CD8-positive, alpha-beta memory T cell (primary cell): ENCODE measurements at regions not wholly inside any gene's neighbourhood (a gene's known extent, or its start where the extent isn't known, plus 50 kb on each side); places are given as distances from the start of the nearest gene placed in this dataset.

Experiments used
- CTCF ChIA-PET: fragments of 350-600 bp; sonication (Branson Sonifier 250); formaldehyde crosslinking; loops from one replicate; lab custom pipeline; 2021; ENCODE audit warnings: antibody characterized with exemption; lab: Charles Lee
- POLR2A ChIA-PET: fragments of 350-600 bp; sonication (Branson Sonifier 250); formaldehyde crosslinking; loops from one replicate; lab custom pipeline; 2021; ENCODE audit warnings: antibody characterized with exemption; lab: Charles Lee
- DNase-seq, 5 donors: peaks; one replicate each; pipeline versions ENCODE4 v3.0.0 to v3.0.0-alpha.2; 2020 to 2022; ENCODE audit warnings: mixed read lengths in 1 of 5
- H3K27ac ChIP-seq: one replicate; pipeline ENCODE4 v1.7.0; 2013; ENCODE audit warnings: low read depth, mild to moderate bottlenecking, low read length, moderate library complexity
- H3K27me3 ChIP-seq: 2 replicates; pipeline ENCODE4 v1.7.0; 2013; ENCODE audit warnings: low read length, mild to moderate bottlenecking; ENCODE audit not compliant: insufficient read depth, poor library complexity, severe bottlenecking
- H3K36me3 ChIP-seq: 2 replicates; pipeline ENCODE4 v1.7.0; 2013; ENCODE audit warnings: mild to moderate bottlenecking, low read length, moderate library complexity; ENCODE audit not compliant: insufficient read depth
- H3K4me1 ChIP-seq: 2 replicates; pipeline ENCODE4 v1.7.0; 2013; ENCODE audit warnings: mild to moderate bottlenecking, low read length, moderate library complexity; ENCODE audit not compliant: insufficient read depth
- H3K4me3 ChIP-seq: 2 replicates; pipeline ENCODE4 v1.7.0; 2013; ENCODE audit warnings: mild to moderate bottlenecking, low read length
- H3K9me3 ChIP-seq: 2 replicates; pipeline ENCODE4 v1.7.0; 2013; ENCODE audit warnings: mild to moderate bottlenecking, low read length
- H3K27ac Mint-ChIP-seq, 8 donors: one replicate each; pipeline ENCODE4 v1.8.0; 2020 to 2021; ENCODE audit warnings: mixed read lengths in 8 of 8, mild to moderate bottlenecking in 6 of 8, inconsistent platforms in 3 of 8, moderate library complexity in 3 of 8
- H3K27me3 Mint-ChIP-seq, 2 donors: one replicate each; pipeline ENCODE4 v1.8.0; 2020 to 2021; ENCODE audit warnings: mixed read lengths in 2 of 2, mild to moderate bottlenecking in 1 of 2, moderate library complexity in 1 of 2
- H3K36me3 Mint-ChIP-seq, 3 donors: one replicate each; pipeline ENCODE4 v1.8.0; 2020 to 2021; ENCODE audit warnings: mixed read lengths in 3 of 3, inconsistent platforms in 1 of 3, mild to moderate bottlenecking in 1 of 3
- H3K4me1 Mint-ChIP-seq, 3 donors: one replicate each; pipeline ENCODE4 v1.8.0; 2020 to 2021; ENCODE audit warnings: mixed read lengths in 3 of 3, inconsistent platforms in 1 of 3, mild to moderate bottlenecking in 1 of 3
- H3K4me3 Mint-ChIP-seq, 7 donors: one replicate each; pipeline ENCODE4 v1.8.0; 2020 to 2021; ENCODE audit warnings: mixed read lengths in 7 of 7, mild to moderate bottlenecking in 6 of 7, moderate library complexity in 4 of 7, inconsistent platforms in 2 of 7
- H3K9me3 Mint-ChIP-seq, 5 donors: one replicate each; pipeline ENCODE4 v1.8.0; 2020 to 2022; ENCODE audit warnings: mixed read lengths in 5 of 5, mild to moderate bottlenecking in 3 of 5, moderate library complexity in 2 of 5, inconsistent platforms in 1 of 5

GRCh38 chr5:125530833-125531615 is 784.6 kb upstream of the ZNF608 start:
- Histone ChIP-seq H3K27me3 (no peaks in the 10 kb centered on the region), H3K4me3 (no peak overlapping the region), H3K27ac (no peak overlapping the region), H3K36me3 (no peaks in the 10 kb centered on the region), H3K9me3 (no peaks in the 10 kb centered on the region), H3K4me1 (no peaks in the 10 kb centered on the region)
- no peaks in the 10 kb centered on the region for H3K4me1 Mint-ChIP-seq
- H3K9me3 Mint-ChIP-seq = peaks cover 3 to 16% (median 4%) of the 10 kb centered on the region in 5 donors
- no peak overlapping the region for H3K4me3 Mint-ChIP-seq
- peaks cover 0 to 5% (median 0%) of the 10 kb centered on the region in 3 donors for H3K36me3 Mint-ChIP-seq
- CTCF ChIA-PET = no interaction called here
- no peak for DNase-seq
- POLR2A ChIA-PET = no interaction called here
- H3K27me3 Mint-ChIP-seq = no peaks in the 10 kb centered on the region
- no peak overlapping the region for H3K27ac Mint-ChIP-seq

GRCh38 chr5:125536095-125536494 is 789.7 kb upstream of the ZNF608 start:
- ChIA-PET POLR2A (no interaction called here), CTCF (no interaction called here)
- H3K4me3 Mint-ChIP-seq = peak overlapping the region in 6 of 7 donors; percentile 9 to 56 (median 50)
- H3K36me3 Mint-ChIP-seq = peaks cover 0 to 12% (median 0%) of the 10 kb centered on the region in 3 donors
- no peaks in the 10 kb centered on the region for H3K27me3 ChIP-seq
- no peaks in the 10 kb centered on the region for H3K9me3 ChIP-seq
- H3K4me1 Mint-ChIP-seq = peaks cover 0 to 2% (median 0%) of the 10 kb centered on the region in 3 donors
- DNase-seq = peak in 1 of 5 donors; percentile 3
- H3K4me3 ChIP-seq = no peak overlapping the region
- H3K9me3 Mint-ChIP-seq = peaks cover 12 to 46% (median 23%) of the 10 kb centered on the region in 5 donors
- H3K27ac Mint-ChIP-seq = peak overlapping the region in 6 of 8 donors; percentile 15 to 89 (median 66)
- no peaks in the 10 kb centered on the region for H3K4me1 ChIP-seq
- H3K36me3 ChIP-seq = no peaks in the 10 kb centered on the region
- no peaks in the 10 kb centered on the region for H3K27me3 Mint-ChIP-seq
- no peak overlapping the region for H3K27ac ChIP-seq

GRCh38 chr5:125536582-125536981 is 790.1 kb upstream of the ZNF608 start:
- Mint-ChIP-seq H3K27me3 (no peaks in the 10 kb centered on the region), H3K4me3 (peak overlapping the region in 5 of 7 donors; percentile 9 to 56 (median 51)), H3K9me3 (peaks cover 12 to 51% (median 24%) of the 10 kb centered on the region in 5 donors), H3K4me1 (peaks cover 0 to 2% (median 0%) of the 10 kb centered on the region in 3 donors), H3K36me3 (peaks cover 0 to 12% (median 0%) of the 10 kb centered on the region in 3 donors), H3K27ac (peak overlapping the region in 6 of 8 donors; percentile 15 to 89 (median 66))
- Histone ChIP-seq H3K27ac (no peak overlapping the region), H3K4me1 (no peaks in the 10 kb centered on the region), H3K27me3 (no peaks in the 10 kb centered on the region), H3K4me3 (no peak overlapping the region), H3K9me3 (no peaks in the 10 kb centered on the region), H3K36me3 (no peaks in the 10 kb centered on the region)
- POLR2A ChIA-PET = no interaction called here
- DNase-seq = no peak
- CTCF ChIA-PET = no interaction called here

- ChIA-PET POLR2A (no interaction called here), CTCF (no interaction called here)
- no peak for DNase-seq
- Histone ChIP-seq H3K27ac (no peak overlapping the region), H3K4me3 (no peak overlapping the region), H3K36me3 (no peaks in the 10 kb centered on the region), H3K27me3 (no peaks in the 10 kb centered on the region), H3K4me1 (no peaks in the 10 kb centered on the region), H3K9me3 (no peaks in the 10 kb centered on the region)
- Mint-ChIP-seq H3K36me3 (peaks cover 0 to 12% (median 0%) of the 10 kb centered on the region in 3 donors), H3K4me3 (no peak overlapping the region), H3K9me3 (peaks cover 12 to 52% (median 24%) of the 10 kb centered on the region in 5 donors), H3K4me1 (peaks cover 0 to 2% (median 0%) of the 10 kb centered on the region in 3 donors), H3K27me3 (no peaks in the 10 kb centered on the region), H3K27ac (peak overlapping the region in 1 of 8 donors; percentile 77)
These were observed 791.2 kb upstream of the ZNF608 start for GRCh38 chr5:125537661-125538060.

- Histone ChIP-seq H3K9me3 (no peaks in the 10 kb centered on the region), H3K4me1 (no peaks in the 10 kb centered on the region), H3K27ac (no peak overlapping the region), H3K4me3 (no peak overlapping the region), H3K27me3 (no peaks in the 10 kb centered on the region), H3K36me3 (no peaks in the 10 kb centered on the region)
- Mint-ChIP-seq H3K27ac (no peak overlapping the region), H3K27me3 (no peaks in the 10 kb centered on the region), H3K9me3 (peaks cover 11 to 55% (median 24%) of the 10 kb centered on the region in 5 donors), H3K36me3 (peaks cover 0 to 12% (median 0%) of the 10 kb centered on the region in 3 donors), H3K4me1 (peaks cover 0 to 2% (median 0%) of the 10 kb centered on the region in 3 donors), H3K4me3 (no peak overlapping the region)
- CTCF ChIA-PET = no interaction called here
- POLR2A ChIA-PET = no interaction called here
- no peak for DNase-seq
These were observed 792.0 kb upstream of the ZNF608 start for GRCh38 chr5:125538469-125538868.

- peaks cover 12 to 66% (median 24%) of the 10 kb centered on the region in 5 donors for H3K9me3 Mint-ChIP-seq
- CTCF ChIA-PET = interaction anchor here (1.1 kb wide), 1 partner anchor 11 kb away, joined by 3 read pairs; no protein-coding TSS in a partner anchor
These were observed 794.6 kb upstream of the ZNF608 start for GRCh38 chr5:125541085-125541484.

GRCh38 chr5:125549322-125549911 is 803.0 kb upstream of the ZNF608 start:
- ChIA-PET POLR2A (no interaction called here), CTCF (no interaction called here)
- Histone ChIP-seq H3K9me3 (no peaks in the 10 kb centered on the region), H3K27ac (no peak overlapping the region), H3K36me3 (no peaks in the 10 kb centered on the region), H3K27me3 (no peaks in the 10 kb centered on the region), H3K4me3 (no peak overlapping the region), H3K4me1 (no peaks in the 10 kb centered on the region)
- Mint-ChIP-seq H3K4me3 (no peak overlapping the region), H3K9me3 (peaks cover 3 to 33% (median 15%) of the 10 kb centered on the region in 5 donors), H3K27ac (no peak overlapping the region), H3K27me3 (no peaks in the 10 kb centered on the region), H3K4me1 (no peaks in the 10 kb centered on the region), H3K36me3 (no peaks in the 10 kb centered on the region)
- DNase-seq = no peak

More at GRCh38 chr5:125541085-125541484, 794.6 kb upstream of the ZNF608 start:
- no peak for DNase-seq
- no peak overlapping the region for H3K27ac ChIP-seq
- Mint-ChIP-seq H3K36me3 (peaks cover 0 to 7% (median 0%) of the 10 kb centered on the region in 3 donors), H3K27ac (no peak overlapping the region), H3K4me3 (no peak overlapping the region), H3K27me3 (no peaks in the 10 kb centered on the region), H3K4me1 (peaks cover 0 to 2% (median 0%) of the 10 kb centered on the region in 3 donors)
- no peak overlapping the region for H3K4me3 ChIP-seq
- H3K36me3 ChIP-seq = no peaks in the 10 kb centered on the region
- H3K4me1 ChIP-seq = no peaks in the 10 kb centered on the region
- POLR2A ChIA-PET = no interaction called here
- no peaks in the 10 kb centered on the region for H3K9me3 ChIP-seq
- H3K27me3 ChIP-seq = no peaks in the 10 kb centered on the region

- no peaks in the 10 kb centered on the region for H3K4me1 Mint-ChIP-seq
- CTCF ChIA-PET = no interaction called here
- Histone ChIP-seq H3K27ac (no peak overlapping the region), H3K9me3 (no peaks in the 10 kb centered on the region), H3K4me1 (no peaks in the 10 kb centered on the region), H3K4me3 (no peak overlapping the region), H3K36me3 (no peaks in the 10 kb centered on the region), H3K27me3 (no peaks in the 10 kb centered on the region)
- H3K36me3 Mint-ChIP-seq = no peaks in the 10 kb centered on the region
- no peaks in the 10 kb centered on the region for H3K27me3 Mint-ChIP-seq
- no peak overlapping the region for H3K27ac Mint-ChIP-seq
- DNase-seq = no peak
- POLR2A ChIA-PET = no interaction called here
- peaks cover 2 to 30% (median 13%) of the 10 kb centered on the region in 5 donors for H3K9me3 Mint-ChIP-seq
- no peak overlapping the region for H3K4me3 Mint-ChIP-seq
These were observed 803.8 kb upstream of the ZNF608 start for GRCh38 chr5:125550274-125550673.
